Naive thymus-derived CD8-positive, alpha-beta T cell (primary cell): ENCODE measurements at regions not wholly inside any gene's neighbourhood (a gene's known extent, or its start where the extent isn't known, plus 50 kb on each side); places are given as distances from the start of the nearest gene placed in this dataset.

Experiments used
- ATAC-seq, 2 donors: fragments of 150-1000 bp; cut with Tn5 transposase in 1 of 2; sonication (Bioruptor Pico), chemical (Tn5 transposase) in 1 of 2; 1 replicate in 1 of 2; 2 replicates in 1 of 2; pipeline ENCODE4 v1.10.0; 2021; ENCODE audit warnings: mild to moderate bottlenecking in 2 of 2, moderate library complexity in 2 of 2
- POLR2A ChIA-PET: fragments of 350-600 bp; sonication (Branson Sonifier 250); formaldehyde crosslinking; loops from one replicate; lab custom pipeline; 2021; ENCODE audit warnings: antibody characterized with exemption; lab: Charles Lee
- DNase-seq, 10 donors: peaks; one replicate each; pipeline versions ENCODE4 v3.0.0 to v3.0.0-alpha.2; 2020 to 2022
- H3K27ac Mint-ChIP-seq, 10 donors: one replicate each; pipeline ENCODE4 v1.8.0; 2020 to 2022; ENCODE audit warnings: mild to moderate bottlenecking in 10 of 10, mixed read lengths in 10 of 10, moderate library complexity in 4 of 10, inconsistent platforms in 1 of 10
- H3K27me3 Mint-ChIP-seq, 5 donors: one replicate each; pipeline ENCODE4 v1.8.0; 2021 to 2022; ENCODE audit warnings: mixed read lengths in 5 of 5
- H3K36me3 Mint-ChIP-seq, 3 donors: one replicate each; pipeline ENCODE4 v1.8.0; 2020 to 2022; ENCODE audit warnings: mixed read lengths in 3 of 3, mild to moderate bottlenecking in 2 of 3, inconsistent platforms in 1 of 3
- H3K4me1 Mint-ChIP-seq, 4 donors: one replicate each; pipeline ENCODE4 v1.8.0; 2021 to 2022; ENCODE audit warnings: mixed read lengths in 4 of 4
- H3K4me3 Mint-ChIP-seq, 10 donors: one replicate each; pipeline ENCODE4 v1.8.0; 2020 to 2022; ENCODE audit warnings: mild to moderate bottlenecking in 10 of 10, mixed read lengths in 10 of 10, moderate library complexity in 6 of 10, inconsistent platforms in 1 of 10
- H3K9me3 Mint-ChIP-seq, 9 donors: one replicate each; pipeline ENCODE4 v1.8.0; 2020 to 2022; ENCODE audit warnings: mixed read lengths in 9 of 9, mild to moderate bottlenecking in 3 of 9, inconsistent platforms in 1 of 9, moderate library complexity in 1 of 9

DNA sequence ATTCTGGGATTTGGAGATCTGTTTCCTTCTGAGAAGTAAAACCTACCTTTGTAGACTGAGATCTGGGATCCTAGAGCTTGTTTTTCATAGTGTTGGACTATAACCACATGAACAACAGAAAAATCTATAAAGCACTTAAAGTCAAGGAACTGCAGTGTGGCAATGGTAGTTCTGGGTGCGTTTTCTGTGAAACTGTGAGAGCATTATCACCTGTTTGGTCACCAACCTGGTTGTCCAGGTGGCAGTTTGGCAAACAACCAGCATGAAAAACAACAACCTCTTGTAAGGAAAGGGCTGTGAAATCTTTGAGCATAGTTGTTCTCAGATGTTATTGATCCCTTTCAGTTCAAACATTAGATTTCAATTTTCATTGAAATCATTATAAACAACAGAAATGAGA lies 215.8 kb upstream of the CITED2 start:
- Mint-ChIP-seq H3K36me3 (no peaks in the 10 kb centered on the region), H3K9me3 (no peaks in the 10 kb centered on the region), H3K27me3 (peaks cover 5 to 30% (median 14%) of the 10 kb centered on the region in 5 donors), H3K27ac (no peak overlapping the region), H3K4me1 (peaks cover 0 to 4% (median 1%) of the 10 kb centered on the region in 4 donors), H3K4me3 (no peak overlapping the region)
- ATAC-seq (no peak), DNase-seq (no peak)
- POLR2A ChIA-PET = no interaction called here

DNA sequence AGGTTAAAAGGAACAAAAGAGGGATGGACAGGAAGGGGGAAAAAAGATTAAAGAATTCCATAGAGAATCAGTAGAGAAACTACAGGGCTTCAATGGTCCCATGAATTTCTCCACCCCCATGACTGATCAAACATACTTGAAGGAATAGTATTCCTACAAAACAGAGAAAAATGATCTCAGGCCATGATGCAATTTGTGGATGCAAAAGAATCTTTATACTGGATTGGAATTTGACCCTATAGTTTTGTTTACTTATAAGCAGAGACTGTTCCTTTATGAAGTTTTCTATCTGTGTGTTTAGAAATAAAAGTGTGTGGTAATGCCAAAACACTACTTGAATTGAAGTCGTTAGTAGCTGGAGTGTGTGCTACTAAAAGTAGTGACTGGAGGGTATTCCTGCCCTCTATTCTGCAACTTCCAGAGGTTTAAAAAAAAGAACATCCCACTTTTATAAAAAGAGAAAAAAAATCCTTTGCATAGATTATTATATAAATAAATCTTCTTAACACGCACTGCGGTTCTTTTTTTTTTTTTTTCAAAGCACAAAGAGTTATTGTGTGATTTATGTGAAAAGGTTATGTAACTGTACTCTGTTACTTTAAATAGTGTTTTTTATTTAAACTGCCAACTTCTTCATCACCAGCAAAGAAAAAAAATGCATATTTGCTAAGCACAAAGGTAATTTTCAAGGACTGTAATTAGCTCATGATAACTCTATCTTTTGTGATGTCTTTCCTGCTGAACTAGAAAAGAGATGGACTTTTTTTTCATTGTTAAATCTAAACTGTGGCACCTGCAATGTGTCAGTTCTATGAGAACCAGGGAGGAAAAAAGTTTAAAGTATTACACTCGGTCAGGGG lies 214.5 kb upstream of the CITED2 start:
- no peak overlapping the region for H3K27ac Mint-ChIP-seq
- no peaks in the 10 kb centered on the region for H3K9me3 Mint-ChIP-seq
- POLR2A ChIA-PET = no interaction called here

DNA sequence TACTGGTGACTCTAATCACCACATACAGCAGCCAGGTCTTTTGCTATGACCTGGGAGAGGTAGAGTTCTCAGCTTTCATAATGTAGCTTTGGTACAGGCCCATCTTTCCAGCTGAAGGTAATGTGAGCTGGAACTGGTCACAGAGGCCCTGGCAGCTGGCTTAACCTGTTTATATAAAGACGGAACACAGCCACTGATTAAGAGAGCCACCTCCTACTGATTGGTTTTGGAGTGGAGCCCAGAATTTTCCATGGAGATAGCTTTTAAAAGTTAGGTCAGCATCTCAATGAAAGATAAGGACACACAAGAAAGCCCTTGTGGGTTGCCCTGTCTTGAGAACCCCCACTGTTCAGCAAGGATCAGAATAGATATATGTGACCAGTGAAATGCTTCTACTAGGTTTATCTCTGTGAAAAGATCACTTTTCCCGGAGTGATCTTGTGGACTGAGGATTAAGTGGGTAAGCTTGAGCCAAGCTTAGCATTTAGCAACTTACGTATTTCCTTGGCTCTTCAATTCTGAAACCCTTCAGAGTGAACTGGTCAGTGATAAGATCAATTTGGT lies 213.7 kb upstream of the CITED2 start:
- no peaks in the 10 kb centered on the region for H3K36me3 Mint-ChIP-seq
- H3K27ac Mint-ChIP-seq = no peak overlapping the region
- peaks cover 4 to 36% (median 11%) of the 10 kb centered on the region in 5 donors for H3K27me3 Mint-ChIP-seq
- DNase-seq (no peak), ATAC-seq (no peak)
- POLR2A ChIA-PET = no interaction called here
- H3K9me3 Mint-ChIP-seq = no peaks in the 10 kb centered on the region
- H3K4me3 Mint-ChIP-seq = no peak overlapping the region
- H3K4me1 Mint-ChIP-seq = peaks cover 0 to 4% (median 1%) of the 10 kb centered on the region in 4 donors

More for the DNA sequence above, 214.5 kb upstream of the CITED2 start:
- ATAC-seq (no peak), DNase-seq (no peak)
- peaks cover 0 to 4% (median 1%) of the 10 kb centered on the region in 4 donors for H3K4me1 Mint-ChIP-seq
- peaks cover 3 to 31% (median 11%) of the 10 kb centered on the region in 5 donors for H3K27me3 Mint-ChIP-seq
- no peak overlapping the region for H3K4me3 Mint-ChIP-seq
- no peaks in the 10 kb centered on the region for H3K36me3 Mint-ChIP-seq

DNA sequence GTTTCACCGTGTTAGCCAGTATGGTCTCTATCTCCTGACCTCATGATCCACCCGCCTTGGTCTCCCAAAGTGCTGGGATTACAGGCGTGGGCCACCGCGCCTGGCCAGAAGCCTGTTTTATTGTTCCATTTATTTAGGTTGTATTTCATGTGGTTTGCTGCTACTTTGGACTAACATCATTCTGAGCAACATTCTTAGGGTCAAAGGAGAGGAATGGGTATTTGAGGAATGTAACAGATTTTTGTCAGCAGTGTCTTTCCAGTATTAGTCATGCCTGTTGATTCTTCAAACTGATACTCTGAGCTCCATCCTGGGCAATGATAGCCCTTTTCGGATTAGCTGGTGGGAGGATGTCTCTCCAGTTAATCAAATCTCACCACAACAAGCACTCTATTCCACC lies 213.0 kb upstream of the CITED2 start:
- Mint-ChIP-seq H3K4me1 (peaks cover 0 to 4% (median 1%) of the 10 kb centered on the region in 4 donors), H3K4me3 (no peak overlapping the region), H3K9me3 (no peaks in the 10 kb centered on the region), H3K27ac (no peak overlapping the region), H3K27me3 (peaks cover 4 to 36% (median 10%) of the 10 kb centered on the region in 5 donors), H3K36me3 (no peaks in the 10 kb centered on the region)
- ATAC-seq = no peak
- POLR2A ChIA-PET = no interaction called here
- no peak for DNase-seq

DNA sequence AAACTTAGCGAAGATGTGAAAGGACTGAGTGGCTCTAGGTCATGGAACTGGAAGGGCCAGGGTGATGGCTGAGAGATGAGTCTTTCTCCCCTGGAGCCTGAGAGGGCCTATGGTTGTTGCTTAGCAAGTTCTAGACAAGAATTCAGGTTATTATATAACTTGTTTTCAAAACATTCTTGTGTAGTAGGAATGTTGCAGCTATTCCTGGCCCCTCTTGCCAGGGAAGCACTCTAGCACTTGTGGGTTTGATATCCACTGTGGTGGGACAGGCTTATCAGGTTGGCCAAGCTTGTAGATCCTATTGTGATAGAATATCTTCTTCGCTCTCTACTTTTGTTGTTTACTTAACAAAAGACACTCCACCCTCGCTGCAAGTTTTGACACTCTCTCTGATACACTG lies 211.8 kb upstream of the CITED2 start:
- Mint-ChIP-seq H3K27ac (no peak overlapping the region), H3K4me3 (no peak overlapping the region), H3K36me3 (no peaks in the 10 kb centered on the region), H3K27me3 (peaks cover 0 to 25% (median 6%) of the 10 kb centered on the region in 5 donors), H3K4me1 (peaks cover 2 to 3% (median 3%) of the 10 kb centered on the region in 4 donors), H3K9me3 (no peaks in the 10 kb centered on the region)
- DNase-seq = no peak
- ATAC-seq = no peak
- POLR2A ChIA-PET = no interaction called here

DNA sequence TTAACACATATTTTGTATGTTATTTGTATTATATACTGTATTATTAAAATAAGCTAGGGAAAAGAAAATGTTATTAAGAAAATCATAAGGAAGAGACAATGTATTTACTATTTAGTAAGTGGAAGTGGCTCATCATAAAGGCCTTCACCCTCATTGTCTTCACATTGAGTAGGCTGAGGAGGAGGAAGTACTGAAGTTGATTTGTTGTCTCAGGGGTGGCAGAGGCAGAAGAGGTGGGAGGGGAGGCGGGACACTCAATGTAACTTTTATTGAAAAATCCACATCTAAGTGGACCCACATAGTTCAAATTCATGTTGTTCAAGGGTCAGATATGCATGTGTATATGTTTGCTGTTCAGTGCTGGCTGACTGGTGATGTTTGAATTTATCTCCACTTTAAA lies 210.2 kb upstream of the CITED2 start:
- H3K9me3 Mint-ChIP-seq = no peaks in the 10 kb centered on the region
- POLR2A ChIA-PET = no interaction called here
- DNase-seq = no peak
- no peak overlapping the region for H3K27ac Mint-ChIP-seq
- H3K27me3 Mint-ChIP-seq = peaks cover 1 to 25% (median 4%) of the 10 kb centered on the region in 5 donors
- H3K4me1 Mint-ChIP-seq = peaks cover 13 to 16% (median 14%) of the 10 kb centered on the region in 4 donors
- ATAC-seq = no peak
- H3K36me3 Mint-ChIP-seq = no peaks in the 10 kb centered on the region
- H3K4me3 Mint-ChIP-seq = no peak overlapping the region

DNA sequence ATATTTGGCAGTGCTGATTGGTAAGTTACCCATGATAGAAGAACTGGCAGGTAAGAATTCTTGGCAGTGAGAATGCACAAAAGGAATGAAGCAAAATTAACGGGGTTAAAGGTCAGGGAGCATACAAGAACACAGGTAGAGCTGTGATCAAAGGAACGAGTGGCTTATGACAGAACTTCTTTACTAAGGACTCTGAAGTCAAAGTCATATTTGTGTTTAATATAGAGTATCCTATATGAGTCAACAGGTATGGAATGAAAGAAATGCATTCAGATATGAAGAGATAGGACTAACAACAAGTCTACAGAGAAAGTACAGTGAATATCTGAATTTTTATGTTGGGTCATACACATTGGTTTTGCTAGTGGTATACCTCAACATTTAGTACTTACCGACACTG lies 209.0 kb upstream of the CITED2 start:
- POLR2A ChIA-PET = no interaction called here
- ATAC-seq (no peak), DNase-seq (no peak)
- Mint-ChIP-seq H3K36me3 (no peaks in the 10 kb centered on the region), H3K9me3 (no peaks in the 10 kb centered on the region), H3K27me3 (peaks cover 2 to 20% (median 5%) of the 10 kb centered on the region in 5 donors), H3K4me3 (no peak overlapping the region), H3K27ac (no peak overlapping the region), H3K4me1 (peaks cover 13 to 16% (median 15%) of the 10 kb centered on the region in 4 donors)

DNA sequence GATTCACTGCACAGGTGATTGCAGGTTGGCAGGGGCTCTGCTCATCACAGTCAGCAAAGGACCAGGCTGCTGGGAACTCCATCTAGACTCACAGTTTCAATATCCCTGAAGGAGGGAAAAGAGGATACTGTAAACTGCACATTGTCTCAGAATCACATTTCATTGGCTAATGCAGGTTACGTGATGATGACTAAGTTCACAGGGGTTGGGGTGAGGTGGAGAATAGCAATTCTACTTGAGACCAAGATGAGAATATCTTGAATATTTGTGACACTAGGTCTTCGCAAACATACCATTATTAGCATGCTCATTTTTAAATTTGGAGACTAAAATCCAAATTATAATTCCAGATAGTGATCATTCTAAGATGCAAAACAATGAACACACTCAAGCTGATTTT lies 208.5 kb upstream of the CITED2 start:
- POLR2A ChIA-PET = no interaction called here
- H3K9me3 Mint-ChIP-seq = no peaks in the 10 kb centered on the region
- H3K4me1 Mint-ChIP-seq = peaks cover 13 to 16% (median 15%) of the 10 kb centered on the region in 4 donors
- H3K36me3 Mint-ChIP-seq = no peaks in the 10 kb centered on the region
- H3K4me3 Mint-ChIP-seq = no peak overlapping the region
- no peak for ATAC-seq
- H3K27ac Mint-ChIP-seq = no peak overlapping the region
- no peak for DNase-seq
- H3K27me3 Mint-ChIP-seq = peaks cover 2 to 17% (median 5%) of the 10 kb centered on the region in 5 donors

DNA sequence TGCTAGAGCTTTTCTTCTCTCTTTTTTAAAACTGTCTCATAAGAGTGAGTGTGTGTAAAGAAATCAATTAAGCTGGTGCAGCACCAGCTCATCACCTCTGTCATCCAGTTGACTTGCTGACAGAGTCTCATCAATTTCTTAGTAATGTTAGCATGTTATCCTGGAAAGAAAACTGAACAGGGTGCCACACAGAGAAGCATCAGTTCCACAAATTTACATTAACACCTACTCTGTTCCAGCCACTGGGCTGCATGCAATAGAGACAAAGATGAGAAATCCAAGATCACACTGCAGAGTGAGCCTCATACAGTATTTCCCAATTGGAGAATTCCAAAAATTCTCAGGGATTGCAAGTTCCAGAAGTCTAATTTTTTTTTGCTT lies 207.0 kb upstream of the CITED2 start:
- Mint-ChIP-seq H3K27ac (no peak overlapping the region), H3K4me3 (no peak overlapping the region)

DNA sequence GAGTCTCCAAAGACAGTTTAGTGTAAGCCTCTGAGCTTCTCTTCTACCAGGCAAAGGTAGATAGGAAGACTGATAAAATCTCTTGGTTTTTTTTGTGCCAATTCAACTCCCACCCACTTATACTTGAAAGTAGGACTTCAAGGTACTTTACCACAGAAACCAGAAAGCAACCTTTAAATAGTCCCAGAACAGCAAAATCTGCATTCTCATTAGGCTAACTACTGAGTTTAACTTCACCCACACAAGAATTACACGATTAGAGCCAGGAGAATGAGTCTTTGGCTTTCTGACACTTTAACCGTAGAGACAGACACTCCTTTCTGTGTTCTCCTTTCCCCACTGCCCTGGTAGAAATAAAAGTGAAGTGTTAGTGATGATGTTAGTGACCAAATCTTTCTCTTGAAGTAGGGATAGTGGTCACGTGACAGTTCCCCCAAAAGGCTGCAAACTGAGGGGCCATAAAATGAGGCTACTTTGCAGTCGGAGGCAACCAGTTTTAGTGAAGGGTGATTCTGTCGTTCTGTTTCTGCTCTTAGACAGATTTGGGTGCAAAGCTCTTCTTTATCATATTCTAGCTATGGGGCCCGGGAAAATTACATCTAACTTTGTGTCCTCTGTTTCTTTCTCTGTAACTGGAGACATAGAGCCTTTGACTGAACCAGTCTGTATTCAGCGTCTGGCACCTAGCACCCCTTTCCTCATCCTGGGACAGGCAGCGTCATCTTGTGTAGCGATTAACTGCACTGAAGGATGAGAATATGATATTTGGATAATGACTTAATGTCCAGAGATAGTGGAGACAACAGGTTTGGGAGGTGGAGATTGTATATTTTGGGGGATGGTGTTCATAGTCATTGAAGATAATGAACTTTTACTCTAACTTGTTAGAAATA lies 206.4 kb upstream of the CITED2 start:
- POLR2A ChIA-PET = interaction anchor here (1.5 kb wide), 1 partner anchor 207 kb away, joined by 3 read pairs; the partner anchor contains the start of gene CITED2
- Mint-ChIP-seq H3K4me1 (peaks cover 13 to 16% (median 16%) of the 10 kb centered on the region in 4 donors), H3K36me3 (no peaks in the 10 kb centered on the region), H3K4me3 (peak overlapping the region in 5 of 10 donors; percentile 4 to 18 (median 5)), H3K27me3 (peaks cover 2 to 26% (median 7%) of the 10 kb centered on the region in 5 donors), H3K9me3 (no peaks in the 10 kb centered on the region), H3K27ac (peak overlapping the region in 1 of 10 donors; percentile 0)
- ATAC-seq = peak in 1 of 2 donors; percentile 38
- DNase-seq = peak in 1 of 10 donors; percentile 9

More for the DNA sequence above, 207.0 kb upstream of the CITED2 start:
- POLR2A ChIA-PET = interaction anchor here (1.5 kb wide), 1 partner anchor 207 kb away, joined by 3 read pairs; the partner anchor contains the start of gene CITED2
- no peak for DNase-seq
- no peak for ATAC-seq
- no peaks in the 10 kb centered on the region for H3K36me3 Mint-ChIP-seq
- peaks cover 2 to 26% (median 7%) of the 10 kb centered on the region in 5 donors for H3K27me3 Mint-ChIP-seq
- peaks cover 13 to 16% (median 16%) of the 10 kb centered on the region in 4 donors for H3K4me1 Mint-ChIP-seq
- no peaks in the 10 kb centered on the region for H3K9me3 Mint-ChIP-seq

DNA sequence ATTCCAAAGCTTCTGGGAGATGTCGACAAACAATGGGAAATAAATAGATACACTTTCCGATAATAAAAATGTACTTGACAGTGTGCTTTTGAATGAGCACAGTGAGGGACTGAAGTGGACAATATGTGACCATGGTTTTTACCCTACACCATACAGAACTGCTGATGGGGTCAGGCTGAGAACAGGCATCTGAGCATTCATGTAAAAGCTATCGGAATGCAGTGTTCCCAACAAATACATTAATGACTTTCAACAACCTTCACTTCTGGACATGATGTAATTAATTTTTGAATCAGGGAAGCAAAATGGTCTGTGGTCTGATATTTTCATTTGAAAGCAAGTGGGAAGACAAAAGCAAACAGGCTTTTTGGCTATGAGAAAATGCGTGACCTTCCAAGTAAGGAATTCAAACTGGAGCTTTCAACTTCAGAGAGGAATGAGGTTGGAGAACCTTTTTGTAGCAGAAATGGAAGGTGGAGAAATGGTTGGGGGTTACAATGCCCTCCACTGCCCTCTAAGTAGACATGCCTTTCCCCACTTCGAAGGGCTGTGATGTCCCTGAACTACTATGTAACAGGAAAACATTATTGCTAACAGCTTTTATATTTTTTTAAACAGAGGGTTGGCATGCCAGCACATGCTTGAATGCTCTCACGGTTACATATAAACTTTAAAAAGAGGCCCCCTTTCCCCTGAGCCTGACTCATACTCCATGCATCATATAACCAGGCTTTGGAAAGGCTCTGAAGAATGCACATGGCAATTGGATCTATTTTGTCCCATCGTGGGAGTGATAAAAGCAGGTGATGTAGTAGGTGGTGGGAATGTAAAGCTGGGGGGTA lies 203.5 kb upstream of the CITED2 start:
- H3K9me3 Mint-ChIP-seq = peaks cover 0 to 2% (median 0%) of the 10 kb centered on the region in 9 donors
- no peak overlapping the region for H3K4me3 Mint-ChIP-seq

More for the DNA sequence above, 203.5 kb upstream of the CITED2 start:
- Mint-ChIP-seq H3K27ac (no peak overlapping the region), H3K36me3 (peaks cover 0 to 5% (median 0%) of the 10 kb centered on the region in 3 donors), H3K27me3 (peaks cover 0 to 16% (median 8%) of the 10 kb centered on the region in 5 donors), H3K4me1 (peaks cover 13 to 16% (median 16%) of the 10 kb centered on the region in 4 donors)
- POLR2A ChIA-PET = no interaction called here
- no peak for DNase-seq
- no peak for ATAC-seq
